Muscle of back (tissue), 3 donors: ENCODE measurements at regions not wholly inside any gene's neighbourhood (a gene's known extent, or its start where the extent isn't known, plus 50 kb on each side); places are given as distances from the start of the nearest gene placed in this dataset.
A peak's percentile ranks its signal among the peaks of the same experiment; 100 is the strongest.
"Not testable (repeated sequence)": the region's sequence is repeated elsewhere in the genome, so short reads cannot be mapped to it uniquely, and the experiment has no call there.

ENCODE experiments used
- DNase-seq, 3 donors: peaks; one replicate each; pipeline versions ENCODE4 v3.0.0 to v3.0.0-alpha.2; 2013

GRCh38 chrX:39047174-39047573, 245.9 kb downstream of the MID1IP1 start:
- DNase-seq, result no peak

- no peak for DNase-seq
Observed at GRCh38 chrX:39049975-39050374, 248.7 kb downstream of the MID1IP1 start.

GRCh38 chrX:39050427-39050826, 249.2 kb downstream of the MID1IP1 start:
- DNase-seq, result no peak

DNA sequence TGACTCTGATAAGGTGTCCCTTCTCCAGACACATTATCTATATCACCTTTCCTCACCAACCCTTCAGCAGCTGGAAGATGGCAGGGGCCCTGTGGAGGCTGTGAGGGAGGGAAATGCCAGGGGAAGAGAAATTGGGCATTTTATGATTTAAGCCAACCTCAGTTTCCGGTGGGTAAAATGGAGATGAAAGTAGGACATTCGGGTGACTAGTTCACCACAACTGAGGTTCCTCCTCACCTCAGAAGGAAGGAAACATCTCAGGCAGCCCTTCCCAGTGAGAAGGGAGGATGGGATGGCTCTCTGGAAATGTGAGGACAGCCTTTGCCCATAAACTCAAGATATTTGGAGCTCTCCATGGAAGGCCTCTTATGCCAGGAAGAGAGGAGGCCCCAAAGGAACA, 251.5 kb downstream of the MID1IP1 start:
- no peak for DNase-seq

- no peak for DNase-seq
Observed at GRCh38 chrX:39058724-39059123, 257.5 kb downstream of the MID1IP1 start.

DNA sequence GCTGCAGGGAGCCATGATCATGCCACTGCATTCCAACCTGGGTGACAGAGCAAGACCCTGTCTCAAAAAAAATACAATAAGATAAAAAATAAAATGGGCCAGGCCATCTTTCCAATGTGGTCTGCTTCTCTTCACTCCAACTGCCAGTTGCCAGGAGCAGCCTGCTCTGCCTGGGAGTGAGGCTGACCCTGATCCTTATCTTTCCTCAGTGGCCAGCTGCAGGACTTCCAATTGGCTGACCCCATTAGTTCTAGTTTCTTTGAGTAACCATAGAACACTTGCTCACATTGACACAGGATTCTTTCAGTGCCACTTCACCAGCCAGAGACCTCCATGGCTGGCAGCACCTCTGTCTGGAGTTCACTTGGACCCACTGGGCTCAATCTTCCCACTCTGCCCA, 258.6 kb downstream of the MID1IP1 start:
- DNase-seq, result no peak

DNA sequence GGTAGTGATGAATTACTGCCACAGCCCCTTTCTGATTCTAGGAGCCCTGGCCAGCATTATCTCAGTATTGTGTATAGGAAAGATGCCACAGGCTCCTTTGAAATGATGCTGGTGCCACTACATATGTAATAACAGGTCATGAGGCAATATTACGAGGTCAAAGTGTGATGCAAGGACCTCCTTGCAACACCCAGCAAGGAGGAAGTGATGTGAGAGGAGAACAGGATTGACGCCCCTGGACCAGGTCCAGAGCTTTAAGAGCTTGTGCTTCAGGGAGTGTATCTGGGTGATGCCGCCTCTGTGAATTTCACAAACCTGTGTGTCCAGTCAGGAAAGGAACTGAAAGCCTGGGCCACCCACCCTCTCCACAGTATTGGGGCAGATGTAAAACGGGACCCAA, 261.8 kb downstream of the MID1IP1 start:
- no peak for DNase-seq

GRCh38 chrX:39063702-39064101, 262.4 kb downstream of the MID1IP1 start:
- no peak for DNase-seq

- DNase-seq, result peak; percentile 12 to 69 (median 38)
Observed at GRCh38 chrX:39065051-39065871, 264.0 kb downstream of the MID1IP1 start.

DNA sequence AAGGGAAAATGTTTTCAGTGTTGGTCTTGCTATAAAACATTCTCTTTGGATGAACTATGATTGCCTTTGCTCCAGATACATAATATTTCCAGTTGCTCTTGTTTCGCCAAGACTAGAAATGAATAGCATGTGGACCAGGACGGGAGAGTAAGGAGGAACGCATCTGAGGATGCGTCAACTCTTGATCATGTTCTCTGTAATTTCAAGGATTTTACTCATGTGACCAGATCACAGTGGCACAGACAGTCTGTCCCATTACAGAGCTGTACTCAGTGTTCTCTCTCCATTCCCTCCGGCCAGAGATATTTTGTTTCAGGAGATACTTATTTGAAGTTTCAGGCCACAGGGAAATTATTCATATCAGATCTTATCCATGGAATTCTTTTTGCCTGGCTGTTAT, 266.6 kb downstream of the MID1IP1 start:
- DNase-seq, result no peak

DNA sequence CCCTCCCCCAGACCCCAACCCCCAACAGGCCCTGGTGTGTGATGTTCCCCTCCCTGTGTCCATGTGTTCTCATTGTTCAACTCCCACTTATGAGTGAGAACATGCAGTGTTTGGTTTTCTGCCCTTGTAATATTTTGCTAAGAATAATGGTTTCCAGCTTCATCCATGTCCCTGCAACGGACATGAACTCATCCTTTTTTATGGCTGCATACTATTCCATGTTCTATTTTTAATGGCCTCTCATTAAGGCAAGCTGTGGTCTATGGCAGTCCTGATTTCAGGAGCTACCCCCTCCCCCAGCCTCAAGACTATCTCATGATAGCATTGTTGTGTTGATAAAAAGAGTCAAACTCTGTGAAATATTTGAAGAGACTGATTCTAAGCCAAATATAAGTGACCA, 267.4 kb downstream of the MID1IP1 start:
- DNase-seq, result not testable (repeated sequence)

DNA sequence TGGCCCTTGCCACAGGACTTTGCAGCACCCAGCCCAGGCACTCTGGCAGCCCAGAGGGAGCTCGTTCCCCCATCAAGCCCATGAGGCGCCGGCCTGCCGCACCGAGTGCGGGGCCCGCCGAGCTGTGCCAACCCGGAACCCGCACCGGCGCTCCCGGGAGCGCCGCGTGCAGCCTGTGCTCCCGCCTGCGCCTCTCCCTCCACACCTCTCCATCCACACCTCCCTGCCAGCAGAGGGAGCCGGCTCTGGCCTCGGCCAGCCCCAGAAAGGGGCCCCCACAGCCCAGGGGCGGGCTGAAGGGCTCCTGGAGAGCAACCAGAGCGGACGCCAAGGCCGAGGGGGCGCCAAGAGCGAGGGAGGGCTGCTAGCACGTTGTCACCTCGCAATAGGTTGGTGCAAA, 268.8 kb downstream of the MID1IP1 start:
- no peak for DNase-seq

GRCh38 chrX:39073131-39073530, 271.9 kb downstream of the MID1IP1 start:
- no peak for DNase-seq

GRCh38 chrX:39096599-39096998, 295.3 kb downstream of the MID1IP1 start:
- no peak for DNase-seq

DNA sequence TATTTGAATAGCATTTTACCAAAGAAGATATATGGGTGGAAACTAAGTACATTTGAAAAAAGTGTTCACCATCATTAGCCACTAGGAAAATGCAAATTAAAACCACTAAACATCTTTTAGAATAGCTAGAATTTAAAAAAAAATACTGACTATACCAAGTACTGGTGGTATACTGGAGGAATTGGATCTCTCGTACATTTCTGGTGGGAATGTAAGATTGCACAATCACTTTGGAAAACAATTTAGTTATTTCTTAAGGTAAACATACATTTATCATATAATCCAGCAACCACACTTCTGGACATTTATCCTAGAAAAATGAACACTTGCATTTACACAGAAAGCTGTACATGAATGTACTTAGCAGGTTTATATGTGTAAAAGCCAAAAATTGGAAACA, 303.5 kb downstream of the MID1IP1 start:
- DNase-seq, result no peak

- DNase-seq, result no peak
Observed at GRCh38 chrX:39112143-39112542, 310.9 kb downstream of the MID1IP1 start.

GRCh38 chrX:39115166-39115565, 313.9 kb downstream of the MID1IP1 start:
- no peak for DNase-seq

GRCh38 chrX:39117101-39117500, 315.8 kb downstream of the MID1IP1 start:
- DNase-seq, result no peak

DNA sequence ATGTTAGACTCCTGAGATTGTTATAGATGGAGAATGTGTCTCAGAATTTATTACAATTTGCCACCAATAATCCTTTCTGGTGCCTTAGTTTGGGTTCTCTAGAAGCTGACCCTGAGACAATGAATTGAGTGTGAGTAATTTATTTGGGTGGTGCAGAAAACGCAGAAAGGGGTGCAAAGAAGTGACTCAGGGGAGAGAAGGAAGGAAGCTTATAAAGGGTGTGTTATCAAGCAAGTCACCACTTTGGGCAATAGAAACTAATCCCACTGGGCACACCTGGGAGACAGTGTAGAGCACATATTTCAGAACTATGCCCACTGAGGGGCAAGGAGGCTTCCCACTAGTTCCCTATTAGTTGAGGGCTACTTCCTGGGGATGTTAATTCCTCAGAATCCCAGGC, 320.6 kb downstream of the MID1IP1 start:
- no peak for DNase-seq

DNA sequence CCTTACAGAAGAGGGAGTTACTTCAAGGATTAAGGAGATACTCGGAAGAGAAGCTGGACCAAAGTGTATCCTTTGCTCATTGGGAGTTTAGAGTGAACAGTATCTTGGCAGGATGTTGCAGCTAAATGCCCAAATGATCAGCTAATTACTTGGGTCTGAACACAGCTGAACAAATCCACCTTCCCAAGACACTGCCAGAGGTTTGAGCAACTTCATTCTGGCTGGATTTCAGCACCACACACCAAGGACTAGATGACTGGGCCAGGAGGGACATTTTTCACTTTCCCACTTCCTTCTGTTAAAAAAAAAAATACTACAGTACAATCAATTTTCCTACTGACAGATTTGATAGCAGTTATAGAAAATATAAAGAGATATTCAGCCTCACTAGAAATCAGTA, 324.6 kb downstream of the MID1IP1 start:
- peak in 2 of 3 donors; percentile 8 to 32 for DNase-seq

- DNase-seq, result no peak
Observed at GRCh38 chrX:39133971-39134370, 332.7 kb downstream of the MID1IP1 start.

GRCh38 chrX:39137363-39137954, 336.2 kb downstream of the MID1IP1 start:
- no peak for DNase-seq

- DNase-seq, result no peak
Observed at GRCh38 chrX:39140581-39140980, 339.3 kb downstream of the MID1IP1 start.

GRCh38 chrX:39144323-39144722, 343.1 kb downstream of the MID1IP1 start:
- DNase-seq, result no peak
